ENCODE measurements at regions not wholly inside any gene's neighbourhood (a gene's known extent, or its start where the extent isn't known, plus 50 kb on each side); places are given as distances from the start of the nearest gene placed in this dataset.

GRCh38 chr1:65538086-65538485, 117.6 kb downstream of the LEPR start:
- intact Hi-C loops (cut with micrococcal nuclease; ENCODE audit: unreplicated experiment), result no loop called here
- Histone ChIP-seq H3K9me3 (ENCODE audit: low read depth, low read length, poor library complexity, severe bottlenecking) (peaks cover 5% of the 10 kb centered on the region), H3K27me3 (replicated peaks; ENCODE audit: insufficient read depth, low read depth, low read length, poor library complexity) (no peaks in the 10 kb centered on the region), H3K27ac (ENCODE audit: low read depth, low read length, poor library complexity, severe bottlenecking) (no peak overlapping the region), H3K36me3 (ENCODE audit: insufficient read depth, low read length, poor library complexity, severe bottlenecking) (no peaks in the 10 kb centered on the region), H3K4me1 (ENCODE audit: insufficient read depth, low read length, poor library complexity, severe bottlenecking) (no peaks in the 10 kb centered on the region), H3K4me3 (ENCODE audit: low read depth, low read length, poor library complexity, severe bottlenecking) (no peak overlapping the region)
- BruUV-seq (replicated peaks), result no TSS peak
- ChIA-PET CTCF (no interaction called here), POLR2A (ENCODE audit: low non-redundant PET) (no interaction called here)
- TF ChIP-seq CTCF (conservative IDR thresholded peaks at IDR 0.05; ENCODE audit: low read depth, low read length) (no peak), EZH2 (IDR thresholded peaks at IDR 0.05; ENCODE audit: borderline replicate concordance, low read depth, low read length, poor library complexity, severe bottlenecking) (no peak)
- DNase-seq (ENCODE audit: low spot score), result no peak

GRCh38 chr1:65538664-65539063, 118.2 kb downstream of the LEPR start:
- no peak for DNase-seq (ENCODE audit: low spot score)
- Histone ChIP-seq H3K36me3 (ENCODE audit: insufficient read depth, low read length, poor library complexity, severe bottlenecking) (no peaks in the 10 kb centered on the region), H3K4me3 (ENCODE audit: low read depth, low read length, poor library complexity, severe bottlenecking) (no peak overlapping the region), H3K27me3 (replicated peaks; ENCODE audit: insufficient read depth, low read depth, low read length, poor library complexity) (no peaks in the 10 kb centered on the region), H3K4me1 (ENCODE audit: insufficient read depth, low read length, poor library complexity, severe bottlenecking) (no peaks in the 10 kb centered on the region), H3K9me3 (ENCODE audit: low read depth, low read length, poor library complexity, severe bottlenecking) (peaks cover 2% of the 10 kb centered on the region), H3K27ac (ENCODE audit: low read depth, low read length, poor library complexity, severe bottlenecking) (no peak overlapping the region)
- ChIA-PET POLR2A (ENCODE audit: low non-redundant PET) (no interaction called here), CTCF (interaction anchor here (0.6 kb wide), 1 partner anchor 323 kb away, joined by 3 read pairs; no protein-coding TSS in a partner anchor)
- BruUV-seq (replicated peaks), result no TSS peak
- intact Hi-C loops (cut with micrococcal nuclease; ENCODE audit: unreplicated experiment), result no loop called here
- TF ChIP-seq EZH2 (IDR thresholded peaks at IDR 0.05; ENCODE audit: borderline replicate concordance, low read depth, low read length, poor library complexity, severe bottlenecking), result no peak
- TF ChIP-seq CTCF (conservative IDR thresholded peaks at IDR 0.05; ENCODE audit: low read depth, low read length), result no peak

- POLR2A ChIA-PET (ENCODE audit: low non-redundant PET), result no interaction called here
- CTCF ChIA-PET, result interaction anchor here (0.6 kb wide), 1 partner anchor 324 kb away, joined by 3 read pairs; no protein-coding TSS in a partner anchor
- Histone ChIP-seq H3K27me3 (replicated peaks; ENCODE audit: insufficient read depth, low read depth, low read length, poor library complexity) (no peaks in the 10 kb centered on the region), H3K36me3 (ENCODE audit: insufficient read depth, low read length, poor library complexity, severe bottlenecking) (no peaks in the 10 kb centered on the region), H3K27ac (ENCODE audit: low read depth, low read length, poor library complexity, severe bottlenecking) (no peak overlapping the region), H3K9me3 (ENCODE audit: low read depth, low read length, poor library complexity, severe bottlenecking) (no peaks in the 10 kb centered on the region), H3K4me1 (ENCODE audit: insufficient read depth, low read length, poor library complexity, severe bottlenecking) (no peaks in the 10 kb centered on the region), H3K4me3 (ENCODE audit: low read depth, low read length, poor library complexity, severe bottlenecking) (no peak overlapping the region)
- no TSS peak for BruUV-seq (replicated peaks)
- intact Hi-C loops (cut with micrococcal nuclease; ENCODE audit: unreplicated experiment), result no loop called here
- TF ChIP-seq EZH2 (IDR thresholded peaks at IDR 0.05; ENCODE audit: borderline replicate concordance, low read depth, low read length, poor library complexity, severe bottlenecking) (no peak), CTCF (conservative IDR thresholded peaks at IDR 0.05; ENCODE audit: low read depth, low read length) (no peak)
- DNase-seq (ENCODE audit: low spot score), result no peak
Measured at GRCh38 chr1:65539266-65540131, 119.0 kb downstream of the LEPR start.

All from A673 (cell line).